Activated CD8-positive, alpha-beta memory T cell treated with anti-CD3 and anti-CD28 coated beads, Interleukin-2, amount 50 U/mL, for 1 hour (primary cell): ENCODE measurements at regions not wholly inside any gene's neighbourhood (a gene's known extent, or its start where the extent isn't known, plus 50 kb on each side); places are given as distances from the start of the nearest gene placed in this dataset.
"Not testable (repeated sequence)": the region's sequence is repeated elsewhere in the genome, so short reads cannot be mapped to it uniquely, and the experiment has no call there.

Source experiments
- DNase-seq: peaks from one replicate; pipeline ENCODE4 v3.0.0-alpha.2; 2020; ENCODE audit errors: extremely low read depth

- DNase-seq = no peak
Measured at GRCh38 chr3:67957268-67957667, 302.9 kb upstream of the SUCLG2 start.

GRCh38 chr3:67947808-67948508, 293.5 kb upstream of the SUCLG2 start:
- DNase-seq = peak; percentile 24

GRCh38 chr3:67946436-67946835, 292.0 kb upstream of the SUCLG2 start:
- DNase-seq = no peak

- DNase-seq = no peak
Measured at GRCh38 chr3:67943546-67943945, 289.1 kb upstream of the SUCLG2 start.

- no peak for DNase-seq
Measured at GRCh38 chr3:67941433-67942030, 287.1 kb upstream of the SUCLG2 start.

GRCh38 chr3:67940210-67940952, 286.0 kb upstream of the SUCLG2 start:
- no peak for DNase-seq

GRCh38 chr3:67937498-67938118, 283.2 kb upstream of the SUCLG2 start:
- no peak for DNase-seq

GRCh38 chr3:67930394-67930793, 276.0 kb upstream of the SUCLG2 start:
- DNase-seq = not testable (repeated sequence)

GRCh38 chr3:67923796-67924195, 269.4 kb upstream of the SUCLG2 start:
- no peak for DNase-seq

- DNase-seq = no peak
Measured at GRCh38 chr3:67920969-67921368, 266.6 kb upstream of the SUCLG2 start.

GRCh38 chr3:67920311-67920710, 265.9 kb upstream of the SUCLG2 start:
- DNase-seq = no peak

- DNase-seq = no peak
Measured at GRCh38 chr3:67916353-67916752, 261.9 kb upstream of the SUCLG2 start.

- no peak for DNase-seq
Measured at GRCh38 chr3:67907735-67908134, 253.3 kb upstream of the SUCLG2 start.

GRCh38 chr3:67906261-67906660, 251.8 kb upstream of the SUCLG2 start:
- DNase-seq = no peak

- DNase-seq = no peak
Measured at GRCh38 chr3:67901681-67902080, 247.3 kb upstream of the SUCLG2 start.

GRCh38 chr3:67898916-67899315, 244.5 kb upstream of the SUCLG2 start:
- DNase-seq = no peak

- DNase-seq = no peak
Measured at GRCh38 chr3:67897351-67898336, 243.2 kb upstream of the SUCLG2 start.

- DNase-seq = no peak
Measured at GRCh38 chr3:67896130-67896529, 241.7 kb upstream of the SUCLG2 start.

GRCh38 chr3:67894510-67894909, 240.1 kb upstream of the SUCLG2 start:
- DNase-seq = no peak

GRCh38 chr3:67884345-67884744, 229.9 kb upstream of the SUCLG2 start:
- no peak for DNase-seq

GRCh38 chr3:67883766-67884165, 229.4 kb upstream of the SUCLG2 start:
- DNase-seq = no peak
